Stimulated activated naive CD8-positive, alpha-beta T cell treated with anti-CD3 and anti-CD28 coated beads, Interleukin-15, Interleukin-2, amounts not matched to agents 100 U/mL and 50 U/mL, for 24 hours (primary cell): ENCODE measurements at regions not wholly inside any gene's neighbourhood (a gene's known extent, or its start where the extent isn't known, plus 50 kb on each side); places are given as distances from the start of the nearest gene placed in this dataset.

Experiments
- ATAC-seq: fragments of 150-1000 bp; cut with Tn5 transposase; one replicate; pipeline ENCODE4 v1.10.0; 2021
- DNase-seq: peaks from one replicate; pipeline ENCODE4 v3.0.0; 2021

DNA sequence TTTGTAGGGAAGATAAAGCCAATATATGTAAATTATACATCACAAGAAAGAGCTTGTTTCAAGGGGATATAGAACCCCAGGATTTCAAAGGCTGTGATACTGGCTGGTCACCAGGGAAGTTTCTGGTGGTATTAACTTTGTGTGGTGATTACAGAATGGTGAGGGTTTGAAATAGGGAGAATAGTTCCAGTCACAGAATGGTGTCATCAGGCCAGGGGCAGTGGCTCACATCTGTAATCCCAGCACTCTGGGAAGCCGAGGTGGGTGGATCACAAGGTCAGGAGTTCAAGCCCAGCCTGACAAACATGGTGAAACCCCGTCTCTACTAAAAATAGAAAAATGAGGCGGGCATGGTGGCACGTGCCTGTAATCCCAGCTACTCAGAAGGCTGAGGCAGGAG, 183.8 kb upstream of the XYLT1 start:
- DNase-seq (no peak), ATAC-seq (no peak)

DNA sequence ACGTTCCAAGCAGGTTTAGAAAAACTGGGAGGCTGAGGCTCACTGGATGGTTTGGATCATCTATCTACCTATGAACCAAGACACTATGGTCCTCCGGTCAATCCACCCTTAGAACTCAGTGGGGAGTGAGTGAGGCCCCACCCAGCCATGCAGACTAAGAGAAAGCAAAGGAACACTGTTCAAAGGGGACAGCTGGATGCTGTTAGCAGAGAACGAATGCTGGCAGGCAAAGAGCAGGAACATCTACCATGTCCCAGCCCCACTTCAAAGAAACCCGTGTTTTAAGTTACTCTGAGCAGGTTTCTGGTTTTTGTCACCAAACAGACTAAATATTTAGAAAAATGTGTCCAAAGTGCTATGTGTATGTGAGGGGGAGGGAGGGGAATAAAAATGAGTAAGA, 183.4 kb upstream of the XYLT1 start:
- DNase-seq (no peak), ATAC-seq (no peak)

DNA sequence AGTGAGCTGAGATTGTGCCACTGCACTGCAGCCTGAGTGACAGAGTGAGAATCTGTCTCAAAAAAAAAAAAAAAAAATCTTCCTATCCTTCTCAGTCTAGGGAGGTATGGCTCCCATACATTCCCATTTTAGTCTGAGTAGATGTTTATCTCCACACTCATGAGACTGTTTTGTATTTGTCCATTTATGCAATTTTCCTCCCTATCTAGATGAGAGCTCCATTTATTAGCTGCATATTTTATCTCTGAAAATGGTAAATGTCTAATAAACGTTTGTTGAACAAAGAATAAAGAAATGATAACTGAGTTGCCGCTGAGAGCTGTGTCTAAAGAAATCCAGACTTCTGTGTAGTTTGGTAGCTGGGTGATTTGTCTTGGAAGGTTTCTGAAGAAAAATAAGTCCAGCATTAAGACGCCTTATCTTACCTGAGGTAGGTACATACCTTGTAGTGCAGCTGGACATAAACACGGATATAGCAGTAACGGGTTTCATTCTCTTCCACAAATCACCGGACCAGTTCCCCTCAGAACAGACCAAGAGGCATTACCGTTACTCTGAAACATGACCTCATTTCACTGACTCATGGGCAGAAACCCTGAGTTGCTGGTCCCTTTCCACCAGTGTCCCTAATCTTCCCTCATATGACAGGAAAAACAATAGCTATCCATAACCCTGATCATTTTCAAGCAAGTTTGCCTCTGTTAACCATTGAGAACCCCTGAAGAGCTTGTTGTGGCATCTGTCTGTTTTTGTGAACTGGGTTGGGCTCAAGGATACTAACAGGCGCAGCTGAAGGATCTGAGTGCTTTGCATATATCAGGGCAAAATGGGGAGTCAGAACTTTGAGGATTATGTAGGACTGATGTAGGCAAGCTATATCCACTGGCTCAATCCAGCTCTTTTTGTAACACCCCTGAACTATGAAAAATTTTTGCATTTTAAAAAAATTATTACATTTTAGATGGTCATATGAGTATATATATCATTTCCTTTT, 177.4 kb upstream of the XYLT1 start:
- ATAC-seq, result no peak
- DNase-seq, result no peak

DNA sequence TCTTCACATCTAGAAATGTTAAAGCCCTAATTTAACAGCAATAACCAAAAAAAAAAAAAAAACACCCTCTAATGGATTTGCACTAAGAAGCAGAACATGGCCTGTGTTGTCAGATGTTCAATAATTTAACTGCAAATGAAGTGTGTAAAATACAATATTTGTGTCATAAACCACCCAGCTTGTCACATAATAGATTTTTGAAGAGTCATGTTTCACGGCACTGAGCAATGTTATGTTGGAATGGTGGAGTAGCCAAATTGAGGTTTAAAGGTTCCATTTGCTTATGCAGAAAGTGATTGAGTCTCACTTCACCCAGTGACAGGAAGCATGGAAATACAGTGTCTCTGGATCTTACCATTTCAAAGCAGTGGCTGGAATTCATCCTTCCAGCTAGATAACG, 173.2 kb upstream of the XYLT1 start:
- DNase-seq (no peak), ATAC-seq (no peak)

DNA sequence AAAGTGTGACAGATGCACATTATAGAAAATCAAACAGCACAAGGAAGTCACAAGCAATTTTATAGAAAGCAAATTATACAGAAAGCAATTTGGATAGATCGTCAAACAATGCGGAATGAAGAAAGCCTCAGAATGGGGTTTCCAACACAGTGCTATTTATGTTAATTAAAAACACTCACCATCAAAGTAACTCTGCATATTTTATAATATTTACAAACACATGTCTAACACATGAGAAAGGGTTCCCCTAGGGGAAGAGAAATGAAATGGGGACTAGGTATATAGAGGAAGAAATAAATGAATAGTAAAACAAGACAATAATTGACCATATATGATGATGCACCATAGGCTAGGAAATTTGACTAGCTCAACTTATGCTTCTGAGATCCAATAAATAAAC, 171.2 kb upstream of the XYLT1 start:
- no peak for ATAC-seq

DNA sequence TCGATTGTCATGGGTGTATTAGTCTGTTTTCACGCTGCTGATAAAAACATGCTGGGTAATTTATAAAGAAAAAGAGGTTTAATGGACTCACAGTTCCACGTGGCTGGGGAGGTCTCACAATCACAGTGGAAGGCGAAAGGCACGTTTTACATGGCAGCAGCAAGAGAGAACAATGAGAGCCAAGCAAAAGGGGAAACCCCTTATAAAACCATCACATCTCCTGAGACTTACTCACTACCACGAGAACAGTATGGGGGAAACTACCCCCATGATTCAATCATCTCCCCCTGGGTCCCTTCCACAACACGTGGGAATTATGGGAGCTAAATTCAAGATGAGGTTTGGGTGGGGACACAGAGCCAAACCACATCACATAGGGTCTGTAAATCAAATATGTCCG, 167.4 kb upstream of the XYLT1 start:
- DNase-seq, result no peak
- no peak for ATAC-seq

More for the DNA sequence above, 171.2 kb upstream of the XYLT1 start:
- no peak for DNase-seq

DNA sequence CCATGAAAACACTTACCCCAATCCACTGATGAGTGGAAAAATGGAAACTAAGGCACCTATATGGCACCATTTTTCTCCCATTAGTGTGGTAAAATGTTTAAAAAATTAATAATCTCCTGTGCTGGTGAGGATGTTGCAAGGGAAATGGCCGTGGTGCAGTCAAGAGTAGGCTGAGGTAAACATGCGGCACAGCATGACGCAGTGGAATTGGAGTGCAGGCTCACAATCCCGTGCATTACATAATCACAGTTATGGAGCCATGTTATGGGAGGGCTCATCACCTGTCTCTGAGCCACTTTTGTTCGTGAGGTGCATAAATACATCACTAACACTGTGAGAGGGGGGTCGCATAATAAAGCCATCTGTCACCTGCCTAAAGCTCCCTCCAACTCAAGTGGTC, 164.4 kb upstream of the XYLT1 start:
- DNase-seq (no peak), ATAC-seq (no peak)

DNA sequence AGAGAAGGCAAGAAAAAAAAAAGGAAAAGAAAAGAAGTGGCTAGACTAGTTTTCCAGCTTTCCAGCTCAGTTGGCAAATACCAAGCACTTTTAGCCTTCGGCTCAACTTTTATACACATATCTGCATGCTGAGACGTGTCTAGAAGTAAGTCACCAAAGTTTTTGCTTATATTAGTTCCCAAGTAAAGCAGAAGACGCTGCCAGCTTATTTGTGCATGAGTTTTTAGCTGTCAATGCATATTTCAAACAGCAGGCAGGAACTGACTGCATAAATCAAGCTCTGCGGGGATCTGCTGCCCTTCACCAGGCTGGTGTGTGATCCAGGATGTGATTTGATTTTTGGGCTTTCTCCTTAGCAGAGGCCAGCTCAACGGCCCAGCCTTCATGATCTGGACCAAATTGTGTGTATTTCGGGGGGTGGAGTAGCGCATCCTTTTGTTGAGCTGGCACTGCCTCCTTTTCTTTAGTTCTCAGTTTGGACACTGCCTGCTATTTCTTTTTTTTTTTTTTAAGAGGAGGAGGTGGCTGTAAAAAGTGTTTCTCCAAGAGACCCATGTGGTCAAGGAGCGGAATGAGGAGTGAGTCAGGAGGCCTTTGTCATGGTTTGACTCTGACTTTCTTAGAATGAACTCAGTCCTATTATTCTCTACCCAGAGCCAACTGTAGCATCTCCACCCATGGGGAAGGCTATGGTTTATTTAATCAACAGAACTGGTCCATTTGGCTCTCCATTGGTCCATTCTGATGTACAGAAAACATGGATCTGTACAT, 162.6 kb upstream of the XYLT1 start:
- ATAC-seq, result no peak

DNA sequence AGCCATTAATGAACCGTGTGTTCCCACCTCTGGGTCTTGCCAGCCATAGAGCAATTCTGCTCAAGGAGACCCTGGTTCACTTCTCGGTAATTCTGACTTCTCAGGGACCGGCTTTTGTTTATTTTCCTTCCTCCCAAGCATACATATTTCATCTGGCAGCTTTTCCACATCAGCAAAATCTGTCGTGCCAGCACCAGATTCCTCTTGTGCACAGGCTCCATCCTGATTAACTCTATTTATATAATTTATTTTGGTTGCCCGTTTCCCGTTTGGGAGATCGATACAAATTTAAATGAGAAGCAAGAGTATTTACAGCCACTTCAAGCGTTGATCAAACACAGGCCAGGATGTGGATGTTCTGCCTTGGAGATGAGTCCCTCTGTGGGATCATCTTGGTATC, 161.9 kb upstream of the XYLT1 start:
- DNase-seq (no peak), ATAC-seq (no peak)

More for the DNA sequence above, 162.6 kb upstream of the XYLT1 start:
- DNase-seq, result no peak

DNA sequence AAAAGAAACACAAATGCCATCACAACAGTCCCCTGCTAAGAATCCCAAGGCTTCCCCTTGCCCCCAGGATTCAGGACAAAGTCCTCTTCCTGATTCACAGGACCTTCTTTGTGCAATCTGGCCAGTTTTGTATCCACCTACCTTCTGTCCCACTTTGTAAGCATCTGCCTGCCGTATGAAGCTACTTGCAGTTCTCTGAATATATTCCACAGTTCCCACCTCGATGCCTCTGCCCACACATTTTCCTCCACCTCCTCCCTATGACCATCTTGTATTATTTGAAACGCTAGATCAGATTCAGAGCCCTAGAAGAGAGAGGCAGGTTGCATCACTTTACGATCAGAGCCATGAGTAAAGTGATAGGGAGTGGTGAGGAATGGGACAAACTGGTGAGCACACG, 159.2 kb upstream of the XYLT1 start:
- ATAC-seq (no peak), DNase-seq (no peak)

DNA sequence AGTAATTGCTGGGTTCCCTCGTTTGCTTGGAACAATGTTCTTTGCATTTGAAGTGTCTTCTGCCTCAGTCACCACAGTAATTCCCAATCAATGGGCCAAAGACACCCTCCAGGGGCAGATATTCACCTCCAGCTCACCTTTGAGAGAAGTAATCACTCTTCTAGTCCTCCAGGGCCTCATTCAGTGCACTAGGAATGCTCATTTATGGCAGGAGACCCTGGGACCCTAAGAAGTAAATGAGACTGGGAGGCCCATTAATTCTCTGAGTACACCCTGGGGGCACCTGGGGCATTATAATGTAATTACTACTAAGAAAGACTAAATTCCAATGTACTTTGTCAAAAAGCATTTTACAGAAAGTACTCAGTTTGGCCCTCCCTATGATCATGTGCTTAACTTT, 158.2 kb upstream of the XYLT1 start:
- DNase-seq (no peak), ATAC-seq (no peak)

DNA sequence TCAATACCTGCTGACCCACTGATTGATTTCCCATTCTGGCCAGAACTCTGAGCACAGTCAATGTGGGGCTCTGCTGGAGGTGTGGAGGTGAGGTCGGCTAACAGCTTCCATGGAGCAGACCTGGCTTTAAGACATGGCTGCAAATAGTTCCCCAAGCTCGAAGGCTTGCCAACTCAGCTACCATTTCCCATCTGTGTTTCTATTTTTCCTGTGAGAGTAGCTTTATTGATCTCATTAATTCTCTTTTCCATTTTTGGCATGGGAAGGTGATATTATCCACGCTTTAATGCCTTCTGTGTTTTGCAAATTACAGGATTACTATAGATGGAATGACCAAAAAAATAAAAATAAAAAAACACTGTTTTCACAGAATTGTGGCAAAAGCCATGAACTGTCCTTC, 151.6 kb upstream of the XYLT1 start:
- no peak for ATAC-seq
- no peak for DNase-seq

DNA sequence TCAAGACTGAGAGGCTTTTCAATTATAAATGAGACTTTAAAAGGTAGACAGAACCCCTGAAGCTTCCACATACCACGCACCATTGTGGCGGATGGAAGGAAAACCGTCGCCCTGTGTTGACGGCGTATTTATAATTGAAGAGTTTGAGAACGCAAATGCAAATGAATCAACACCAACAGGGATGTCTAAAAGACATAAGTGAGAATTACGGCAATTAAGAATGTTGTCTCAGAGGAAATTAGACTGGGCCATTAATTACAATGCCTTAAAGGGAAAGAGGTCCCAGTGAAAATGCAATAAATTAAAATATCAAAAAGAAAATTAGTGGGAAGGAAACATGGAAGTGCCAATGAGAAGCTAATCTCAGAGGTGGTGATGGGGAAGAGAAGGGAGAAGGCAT, 148.5 kb upstream of the XYLT1 start:
- no peak for DNase-seq
- ATAC-seq, result no peak

DNA sequence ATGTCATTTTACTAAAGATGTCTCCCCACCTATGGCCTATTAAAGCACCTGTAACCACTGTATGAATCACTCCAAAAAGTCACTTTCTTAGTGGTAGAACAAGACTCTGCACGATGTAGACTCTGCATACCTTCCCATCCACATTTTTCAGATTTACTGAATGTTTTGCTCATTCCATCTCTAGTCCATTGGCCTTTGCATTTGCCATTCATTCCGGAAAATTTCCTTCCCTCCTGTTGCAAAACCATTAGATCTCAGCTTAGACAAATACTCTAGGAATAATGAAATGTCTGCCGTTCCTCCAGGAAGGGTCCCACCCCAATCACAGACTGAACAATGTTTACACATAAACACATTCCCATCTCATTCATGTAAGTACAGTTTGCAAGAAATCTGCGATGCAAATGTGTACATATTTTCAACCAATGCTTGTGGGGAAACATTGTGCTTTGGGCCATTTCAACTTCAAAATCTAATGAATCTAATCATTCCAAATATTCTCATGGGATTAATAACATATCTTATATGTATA, 146.3 kb upstream of the XYLT1 start:
- ATAC-seq, result no peak
- DNase-seq, result no peak

DNA sequence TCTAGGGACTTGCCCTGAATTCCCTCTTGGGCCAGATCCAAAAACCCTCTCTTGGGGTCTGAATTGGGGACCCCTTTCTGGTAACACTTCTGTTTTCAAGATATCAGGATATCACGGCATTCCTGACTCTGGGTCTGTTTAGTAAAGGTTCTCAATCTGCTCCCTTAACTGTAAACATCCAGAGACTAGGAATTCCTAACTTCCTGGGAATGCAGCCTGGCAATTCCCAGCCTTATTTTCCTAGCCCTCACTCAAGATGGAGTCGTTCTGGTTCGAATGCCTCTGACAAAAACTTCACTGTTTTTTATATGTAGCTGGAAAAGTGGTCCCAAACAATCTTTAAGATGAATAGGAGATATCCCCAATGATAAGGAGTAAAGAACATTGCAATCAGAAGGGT, 141.6 kb upstream of the XYLT1 start:
- DNase-seq (no peak), ATAC-seq (no peak)

DNA sequence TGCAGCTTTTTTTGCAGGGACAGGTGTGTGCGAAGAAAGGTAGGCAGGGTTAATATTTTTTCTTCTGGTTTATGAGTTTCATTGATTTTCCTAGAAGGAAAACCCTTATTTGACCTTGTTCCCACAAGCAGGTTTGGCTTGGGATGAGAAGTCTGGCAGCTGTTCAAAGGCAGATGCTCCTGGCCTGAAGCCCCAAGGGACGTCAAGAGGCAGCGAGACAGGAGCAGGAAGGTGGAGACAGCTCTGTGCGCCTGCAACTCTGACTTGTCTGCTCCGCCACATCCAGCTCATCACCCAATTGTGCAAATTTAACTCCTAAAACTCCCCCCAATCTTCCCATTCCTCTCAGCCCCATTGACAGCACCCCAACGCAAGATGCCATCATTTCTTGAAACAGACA, 136.8 kb upstream of the XYLT1 start:
- no peak for ATAC-seq

DNA sequence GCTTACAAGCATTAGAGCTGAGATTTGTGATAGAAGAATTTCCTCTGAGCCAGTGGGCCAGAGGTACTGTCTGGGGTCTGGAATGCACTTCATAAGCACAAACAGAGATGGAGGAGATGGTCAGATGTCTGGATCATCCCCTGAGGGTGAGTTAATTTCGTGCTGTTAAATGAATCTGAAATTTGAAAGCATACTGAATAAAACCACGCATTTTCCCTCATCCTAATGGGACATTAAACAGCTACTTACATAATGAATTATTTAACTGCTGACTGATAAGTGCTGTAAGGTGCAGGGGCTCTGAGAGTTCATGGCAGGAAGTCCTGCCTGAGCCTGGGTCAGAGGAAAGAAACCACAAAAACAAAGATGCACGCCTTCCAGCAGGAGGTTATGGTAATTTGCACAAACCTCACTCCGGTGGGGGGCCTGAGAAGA, 136.3 kb upstream of the XYLT1 start:
- DNase-seq (no peak), ATAC-seq (no peak)

More for the DNA sequence above, 136.8 kb upstream of the XYLT1 start:
- DNase-seq, result no peak

DNA sequence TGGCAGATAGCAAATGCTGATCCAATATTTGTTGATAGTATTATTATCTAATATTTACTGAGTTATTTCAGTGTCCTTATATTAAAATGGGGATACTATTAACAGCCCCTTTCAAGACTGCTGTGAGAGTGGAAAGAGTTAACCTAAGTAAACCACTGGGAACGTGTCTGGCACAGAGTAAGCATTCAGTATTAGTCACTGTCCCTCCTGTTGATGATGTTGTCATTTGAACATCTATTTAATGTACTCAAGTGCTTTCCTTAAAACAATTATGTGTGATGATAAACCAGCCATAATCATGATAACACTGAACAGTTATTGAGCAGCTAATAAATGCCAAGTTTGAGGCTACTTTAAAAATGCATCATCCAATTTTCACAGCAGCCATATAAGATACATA, 135.7 kb upstream of the XYLT1 start:
- DNase-seq (no peak), ATAC-seq (peak; percentile 73)

DNA sequence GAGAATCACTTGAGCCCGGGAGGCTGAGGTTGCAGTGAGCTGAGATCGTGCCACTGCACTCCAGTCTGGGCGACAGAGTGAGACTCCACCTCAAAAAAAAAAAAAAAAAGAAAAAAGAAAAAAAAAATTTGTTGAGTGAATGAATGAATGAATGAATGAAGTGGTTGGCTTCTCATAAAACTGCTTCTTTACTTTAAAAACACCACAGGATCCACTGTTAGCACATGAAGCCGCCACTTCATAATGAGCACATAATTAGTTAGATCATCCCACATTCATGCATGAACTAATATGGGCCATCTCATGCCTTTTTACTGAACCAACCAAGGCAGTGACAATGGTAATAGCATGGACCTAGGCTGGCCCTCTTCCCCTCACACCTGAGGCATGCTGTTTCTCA, 135.0 kb upstream of the XYLT1 start:
- DNase-seq (no peak), ATAC-seq (no peak)

DNA sequence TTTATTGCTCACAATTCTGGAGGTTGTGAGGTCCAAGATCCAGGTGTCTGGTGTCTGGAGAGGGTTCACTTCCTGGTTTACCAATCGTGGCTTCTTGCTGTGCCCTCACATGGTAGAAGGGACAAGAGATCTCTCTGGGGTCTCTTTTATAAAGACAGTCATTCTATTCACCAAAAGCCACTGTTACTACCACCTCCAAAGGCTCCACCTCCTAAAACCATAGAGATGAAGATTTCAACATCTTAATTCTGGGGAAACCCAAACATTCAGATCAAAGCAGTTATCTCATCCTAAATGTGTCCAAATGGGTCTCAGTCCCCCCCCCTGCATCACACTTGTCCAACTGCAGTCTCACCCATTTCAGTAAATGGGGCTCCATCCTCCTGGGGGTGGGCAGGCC, 132.9 kb upstream of the XYLT1 start:
- ATAC-seq, result no peak
- DNase-seq, result no peak

DNA sequence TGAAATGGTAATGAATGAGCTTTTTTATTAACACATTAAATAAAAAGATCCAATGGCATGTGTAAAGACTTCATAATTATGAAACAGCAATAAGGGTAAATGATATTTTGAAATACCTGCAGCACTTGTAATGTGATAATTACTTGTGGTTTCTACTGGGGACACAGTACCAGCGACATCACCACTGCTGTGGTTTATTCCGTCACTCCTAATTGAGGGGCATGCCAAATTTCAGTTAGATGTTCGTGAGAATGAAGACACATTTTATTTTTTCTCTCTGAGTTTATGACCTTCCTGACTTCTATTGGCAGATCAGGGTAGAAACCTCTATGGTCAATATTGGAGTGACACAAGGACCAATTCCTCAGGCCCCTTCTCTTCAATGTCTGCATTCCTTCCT, 131.9 kb upstream of the XYLT1 start:
- ATAC-seq, result no peak
- no peak for DNase-seq

DNA sequence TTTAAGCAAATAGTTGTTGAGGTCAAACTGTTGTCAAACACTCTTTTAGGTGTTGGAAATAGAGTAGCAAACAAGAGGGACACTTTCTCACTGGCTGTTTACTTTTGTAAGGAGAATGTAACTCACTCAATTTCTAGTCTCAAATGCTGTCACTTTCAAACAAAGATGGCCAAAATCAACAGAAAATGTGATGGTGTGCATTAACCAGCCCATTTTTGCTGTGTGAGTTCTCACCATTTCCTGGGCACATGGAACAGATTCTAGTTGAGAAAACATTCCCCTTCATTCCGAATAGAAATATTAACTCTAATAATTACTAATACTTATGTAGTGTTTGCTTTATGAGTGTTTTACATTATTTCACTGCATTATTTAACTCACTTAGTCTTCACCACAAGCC, 128.2 kb upstream of the XYLT1 start:
- DNase-seq, result no peak

More for the DNA sequence above, 128.2 kb upstream of the XYLT1 start:
- no peak for ATAC-seq
